Endothelial cell of umbilical vein (primary cell): ENCODE measurements at regions not wholly inside any gene's neighbourhood (a gene's known extent, or its start where the extent isn't known, plus 50 kb on each side); places are given as distances from the start of the nearest gene placed in this dataset.

Experiments
- BruUV-seq: library from RNA; stranded (reverse); fragments of 400-500 nt; replicated peaks from 2 replicates; lab custom pipeline; 2021; lab: Mats Ljungman, UMichigan
- CTCF ChIA-PET: fragments of 300-600, 350-600 bp; sonication (Branson Sonifier 250); formaldehyde crosslinking; loops from one replicate; lab custom pipeline; 2021; ENCODE audit warnings: antibody characterized with exemption, inconsistent platforms; lab: Charles Lee
- POLR2A ChIA-PET: fragments of 300-600, 350-600 bp; sonication (Branson Sonifier 250); formaldehyde crosslinking; loops from one replicate; lab custom pipeline; 2021; ENCODE audit warnings: antibody characterized with exemption, inconsistent platforms; lab: Charles Lee
- DNase-seq: peaks from one replicate; pipeline ENCODE4 v3.0.0-alpha.2; 2011; ENCODE audit warnings: low read depth, low spot score
- FAIRE-seq: peaks from 2 replicates; lab custom pipeline; 2011; peaks lifted over from hg19 to GRCh38; lab: Jason Lieb, UNC
- H2AFZ ChIP-seq: 2 replicates; pipeline ENCODE4 v1.6.0; 2012; ENCODE audit warnings: low read depth, low read length, control low read depth, inconsistent platforms
- H3K27ac ChIP-seq: 2 replicates; pipeline ENCODE4 v1.5.1; 2011; ENCODE audit warnings: low read depth, mild to moderate bottlenecking, control low read depth, low read length, moderate library complexity; ENCODE audit not compliant: insufficient read depth
- H3K27me3 ChIP-seq, 2 experiments: 2 replicates each; pipeline versions ENCODE4 v1.6.0 to v1.6.1; 2011; ENCODE audit warnings: low read length in 2 of 2, mixed read lengths in 1 of 2; ENCODE audit not compliant: control insufficient read depth in 2 of 2, insufficient read depth in 2 of 2
- H3K36me3 ChIP-seq, 2 experiments: 2 replicates in 1 of 2; 3 replicates in 1 of 2; pipeline ENCODE4 v1.5.1; 2011; ENCODE audit warnings: low read length in 2 of 2, mild to moderate bottlenecking in 1 of 2, moderate library complexity in 1 of 2; ENCODE audit not compliant: control insufficient read depth in 2 of 2, insufficient read depth in 2 of 2; ENCODE audit errors: extremely low read depth in 1 of 2
- H3K4me1 ChIP-seq: 3 replicates; pipeline ENCODE4 v1.5.1; 2011; ENCODE audit warnings: mild to moderate bottlenecking, low read length; ENCODE audit not compliant: control insufficient read depth, insufficient read depth; ENCODE audit errors: extremely low read depth
- H3K4me2 ChIP-seq: 2 replicates; pipeline ENCODE4 v1.6.1; 2011; ENCODE audit warnings: low read length, control low read depth, mixed read lengths; ENCODE audit not compliant: insufficient read depth
- H3K4me3 ChIP-seq, 3 experiments: fragments of 200-600 bp in 1 of 3; sonication (generic), shearing (Covaris generic) in 1 of 3; replicated peaks in 1 of 3; 2 replicates each; pipeline ENCODE4 v1.5.1; 2011 to 2016; ENCODE audit warnings: control low read depth in 3 of 3, low read length in 3 of 3, mild to moderate bottlenecking in 2 of 3, inconsistent platforms in 1 of 3, low read depth in 1 of 3, moderate library complexity in 1 of 3; ENCODE audit not compliant: insufficient read depth in 1 of 3
- H3K79me2 ChIP-seq: 2 replicates; pipeline ENCODE4 v1.6.0; 2012; ENCODE audit warnings: low read length, inconsistent platforms; ENCODE audit not compliant: control insufficient read depth, insufficient read depth
- H3K9ac ChIP-seq: replicated peaks from 2 replicates; pipeline ENCODE3; 2011; ENCODE audit warnings: low read length, control low read depth; ENCODE audit not compliant: insufficient read depth; ENCODE audit errors: extremely low read depth
- H3K9me1 ChIP-seq: replicated peaks from 3 replicates; pipeline ENCODE4 v1.6.0; 2011; ENCODE audit warnings: mild to moderate bottlenecking, low read length; ENCODE audit not compliant: control insufficient read depth, insufficient read depth; ENCODE audit errors: extremely low read depth
- H3K9me3 ChIP-seq: replicated peaks from 2 replicates; pipeline ENCODE4 v1.5.1; 2012; ENCODE audit warnings: low read length, inconsistent platforms; ENCODE audit not compliant: control insufficient read depth, insufficient read depth
- H4K20me1 ChIP-seq: replicated peaks from 2 replicates; pipeline ENCODE3; 2011; ENCODE audit warnings: mild to moderate bottlenecking, low read length; ENCODE audit not compliant: control insufficient read depth, insufficient read depth; ENCODE audit errors: extremely low read depth
- EZH2 ChIP-seq: IDR thresholded peaks from 2 replicates; pipeline ENCODE4 v1.6.1; 2012; ENCODE audit warnings: borderline replicate concordance, low read depth, mild to moderate bottlenecking, moderate library complexity, low read length, inconsistent platforms; ENCODE audit not compliant: severe bottlenecking
- FOS ChIP-seq: IDR thresholded peaks from 2 replicates; pipeline ENCODE4 v1.6.1; 2011; ENCODE audit warnings: mild to moderate bottlenecking, low read length, moderate library complexity, borderline replicate concordance; ENCODE audit not compliant: insufficient read depth
- GATA2 ChIP-seq: IDR thresholded peaks from 2 replicates; pipeline ENCODE4 v1.7.0; 2011; ENCODE audit warnings: low read depth, mild to moderate bottlenecking, moderate library complexity, mixed read lengths, low read length; ENCODE audit not compliant: insufficient read length, insufficient read depth
- JUN ChIP-seq: IDR thresholded peaks from 2 replicates; pipeline ENCODE4 v1.6.1; 2011; ENCODE audit warnings: borderline replicate concordance, low read depth; ENCODE audit not compliant: insufficient read length, insufficient read depth
- MYC ChIP-seq: IDR thresholded peaks from one replicate; pipeline ENCODE4 v1.6.1; 2011; ENCODE audit warnings: mild to moderate bottlenecking, low read depth, low read length
- POLR2A ChIP-seq: IDR thresholded peaks from 2 replicates; pipeline ENCODE4 v1.6.1; 2012; ENCODE audit warnings: low read depth, mild to moderate bottlenecking, control low read depth, low read length
- POLR2AphosphoS5 ChIP-seq: IDR thresholded peaks from 2 replicates; pipeline ENCODE4 v1.6.1; 2012; ENCODE audit warnings: low read depth, mild to moderate bottlenecking, control low read depth, low read length, moderate library complexity; ENCODE audit not compliant: insufficient read depth
- dilution Hi-C: fragments of 300-500 bp; cut with MboI; formaldehyde crosslinking; loops from one replicate; pipeline ENCODE4 v1.15.0; 2019; ENCODE audit warnings: low sequenced_read_pairs; ENCODE audit not compliant: extremely low pct_ligation_motif_present
- intact Hi-C: fragments of 100-400 bp; cut with micrococcal nuclease; formaldehyde crosslinking; loops from one replicate; pipeline ENCODE4 v1.10.0; 2022
- TF ChIP-seq, protein P1 (sequence below): IDR thresholded peaks from 2 replicates; pipeline ENCODE4 v1.6.1; 2011; ENCODE audit not compliant: insufficient read depth, insufficient read length
- TF ChIP-seq, protein P2 (sequence below), 2 donors: IDR thresholded peaks; 1 replicate in 1 of 2; 2 replicates in 1 of 2; pipeline ENCODE4 v1.5.1; 2011; ENCODE audit warnings: low read length in 2 of 2, mild to moderate bottlenecking in 2 of 2, moderate library complexity in 2 of 2, control low read depth in 1 of 2, inconsistent platforms in 1 of 2, low read depth in 1 of 2; ENCODE audit not compliant: insufficient read depth in 1 of 2; ENCODE audit errors: extremely low read depth in 1 of 2

DNA sequence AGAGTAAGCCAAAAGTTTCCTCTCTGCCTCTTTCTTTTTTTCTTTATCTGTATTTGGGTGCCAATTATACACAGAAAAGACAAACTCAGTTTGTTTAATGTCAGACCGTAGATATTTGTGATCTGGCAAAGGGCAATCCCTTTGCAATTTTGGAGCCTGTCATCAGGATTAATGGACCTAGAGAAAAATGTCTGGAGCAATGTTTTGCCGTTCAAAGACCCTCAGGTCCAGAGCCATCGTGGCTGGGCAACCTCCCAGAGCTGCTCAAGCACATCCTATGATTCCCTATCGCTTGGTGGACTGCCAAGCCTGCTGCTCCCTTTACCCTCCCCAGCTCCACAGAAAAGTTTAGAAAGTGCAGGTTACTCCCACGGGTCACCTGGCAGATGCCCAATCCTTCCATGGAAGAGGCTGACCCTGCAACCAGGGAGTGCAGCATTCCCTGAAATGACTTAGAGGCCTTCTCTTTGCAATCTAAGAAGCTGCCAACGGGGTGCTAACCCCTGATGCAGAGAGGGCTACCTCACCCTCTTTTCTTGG, 112.5 kb upstream of the NGF start:
- POLR2A ChIA-PET, result no interaction called here

DNA sequence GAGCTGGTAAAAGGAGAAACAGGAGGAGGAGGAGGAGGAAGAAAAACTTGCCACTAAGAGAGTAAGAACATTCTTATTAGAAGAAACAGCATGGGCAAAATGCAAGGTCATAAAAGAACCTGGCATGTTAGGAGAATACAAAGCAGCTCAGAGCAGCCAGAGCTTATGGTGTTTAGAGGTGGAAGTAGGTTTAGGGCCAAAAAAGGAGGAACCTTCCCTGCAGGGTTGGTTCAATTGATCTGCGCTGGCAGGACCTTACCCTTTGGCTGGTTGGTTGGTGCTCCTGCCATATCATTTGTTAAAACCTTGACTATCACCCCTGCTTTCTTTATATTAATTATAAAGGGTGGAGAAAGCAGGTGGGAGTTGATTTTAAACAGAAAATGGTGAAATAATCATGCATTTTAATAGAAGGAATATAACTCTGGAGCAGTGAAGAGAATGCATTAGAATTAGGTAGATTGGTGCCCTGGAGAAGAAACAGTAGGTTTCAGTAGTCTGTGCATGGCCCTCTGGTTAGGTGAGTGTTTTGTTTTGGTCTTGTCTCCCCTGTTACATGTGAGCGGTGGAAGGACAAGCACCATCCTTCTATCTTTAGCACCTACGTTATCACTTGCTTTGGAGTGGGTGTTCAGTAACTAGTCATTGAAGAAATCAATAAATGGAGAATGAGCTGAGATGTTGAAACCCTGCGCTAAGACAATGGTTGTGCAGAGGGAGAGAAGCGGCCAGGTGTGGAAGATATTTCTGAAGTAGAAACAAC, 110.4 kb upstream of the NGF start:
- Histone ChIP-seq H3K9me1 (no peaks in the 10 kb centered on the region), H3K4me1 (no peaks in the 10 kb centered on the region), H2AFZ (no peak overlapping the region), H3K9me3 (no peaks in the 10 kb centered on the region), H3K27me3 (peaks cover 0 to 4% of the 10 kb centered on the region in 2 experiments), H3K4me3 (no peak overlapping the region), H3K36me3 (no peaks in the 10 kb centered on the region), H3K79me2 (no peaks in the 10 kb centered on the region), H4K20me1 (no peaks in the 10 kb centered on the region), H3K27ac (no peak overlapping the region), H3K4me2 (no peak overlapping the region), H3K9ac (no peak overlapping the region)
- TF ChIP-seq POLR2A (no peak), JUN (no peak), POLR2AphosphoS5 (no peak), EZH2 (no peak), GATA2 (no peak), MYC (no peak), FOS (no peak)
- TF ChIP-seq, protein P1, sequence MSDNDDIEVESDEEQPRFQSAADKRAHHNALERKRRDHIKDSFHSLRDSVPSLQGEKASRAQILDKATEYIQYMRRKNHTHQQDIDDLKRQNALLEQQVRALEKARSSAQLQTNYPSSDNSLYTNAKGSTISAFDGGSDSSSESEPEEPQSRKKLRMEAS, result no peak
- TF ChIP-seq, protein P2, sequence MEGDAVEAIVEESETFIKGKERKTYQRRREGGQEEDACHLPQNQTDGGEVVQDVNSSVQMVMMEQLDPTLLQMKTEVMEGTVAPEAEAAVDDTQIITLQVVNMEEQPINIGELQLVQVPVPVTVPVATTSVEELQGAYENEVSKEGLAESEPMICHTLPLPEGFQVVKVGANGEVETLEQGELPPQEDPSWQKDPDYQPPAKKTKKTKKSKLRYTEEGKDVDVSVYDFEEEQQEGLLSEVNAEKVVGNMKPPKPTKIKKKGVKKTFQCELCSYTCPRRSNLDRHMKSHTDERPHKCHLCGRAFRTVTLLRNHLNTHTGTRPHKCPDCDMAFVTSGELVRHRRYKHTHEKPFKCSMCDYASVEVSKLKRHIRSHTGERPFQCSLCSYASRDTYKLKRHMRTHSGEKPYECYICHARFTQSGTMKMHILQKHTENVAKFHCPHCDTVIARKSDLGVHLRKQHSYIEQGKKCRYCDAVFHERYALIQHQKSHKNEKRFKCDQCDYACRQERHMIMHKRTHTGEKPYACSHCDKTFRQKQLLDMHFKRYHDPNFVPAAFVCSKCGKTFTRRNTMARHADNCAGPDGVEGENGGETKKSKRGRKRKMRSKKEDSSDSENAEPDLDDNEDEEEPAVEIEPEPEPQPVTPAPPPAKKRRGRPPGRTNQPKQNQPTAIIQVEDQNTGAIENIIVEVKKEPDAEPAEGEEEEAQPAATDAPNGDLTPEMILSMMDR (IDR thresholded peaks at IDR 0.05; ENCODE audit: extremely low read depth in 1 of 2, insufficient read depth in 1 of 2, low read depth in 1 of 2, low read length in 2 of 2), result no peak
- dilution Hi-C loops (no loop called here), intact Hi-C loops (loop anchor here (10.0 kb wide), 1 partner anchor 64 kb away; no protein-coding TSS in a partner anchor)
- no peak for DNase-seq
- no TSS peak for BruUV-seq
- ChIA-PET CTCF (interaction anchor here (1.4 to 2.1 kb wide), 2 partner anchors 18 to 21 kb away, joined by 3 to 15 read pairs; no protein-coding TSS in a partner anchor), POLR2A (no interaction called here)
- FAIRE-seq, result no peak

More for the DNA sequence above, 112.5 kb upstream of the NGF start:
- Histone ChIP-seq H2AFZ (no peak overlapping the region), H3K9ac (no peak overlapping the region), H3K79me2 (no peaks in the 10 kb centered on the region), H3K27ac (no peak overlapping the region), H3K36me3 (no peaks in the 10 kb centered on the region), H3K4me1 (no peaks in the 10 kb centered on the region), H3K4me3 (no peak overlapping the region), H4K20me1 (no peaks in the 10 kb centered on the region), H3K9me3 (no peaks in the 10 kb centered on the region), H3K27me3 (peaks cover 0 to 4% of the 10 kb centered on the region in 2 experiments), H3K4me2 (no peak overlapping the region), H3K9me1 (no peaks in the 10 kb centered on the region)
- DNase-seq, result no peak
- CTCF ChIA-PET, result interaction anchor here (0.7 to 1.0 kb wide), 2 partner anchors 10 to 19 kb away, joined by 3 read pairs; no protein-coding TSS in a partner anchor
- FAIRE-seq, result no peak
- no TSS peak for BruUV-seq
- intact Hi-C loops, result no loop called here
- dilution Hi-C loops, result no loop called here
- no peak for TF ChIP-seq POLR2A
